Suppressor macrophage treated with lipopolysaccharide for 1 hour (primary cell): ENCODE measurements at regions not wholly inside any gene's neighbourhood (a gene's known extent, or its start where the extent isn't known, plus 50 kb on each side); places are given as distances from the start of the nearest gene placed in this dataset.

ENCODE experiments used
- DNase-seq, 3 donors: peaks; one replicate each; pipeline ENCODE4 v3.0.0-alpha.2; 2020 to 2022

DNA sequence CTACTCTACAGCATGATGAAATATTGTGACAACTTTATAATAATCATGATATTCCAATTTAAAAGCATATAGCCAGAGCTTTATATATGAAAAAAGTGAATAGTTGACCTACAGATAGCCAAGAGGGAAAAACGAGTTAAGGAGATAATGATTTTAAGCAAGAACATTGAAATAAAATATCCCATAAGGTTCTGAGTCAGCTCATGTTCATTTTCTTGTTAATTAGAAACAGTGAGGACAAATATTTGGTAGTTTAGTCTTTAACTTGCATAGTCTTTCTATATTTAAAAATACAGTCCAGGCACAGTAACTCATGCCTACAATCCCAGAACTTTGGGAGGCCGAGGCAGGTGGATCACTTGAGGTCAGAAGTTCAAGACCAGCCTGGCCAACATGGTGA, 55.8 kb upstream of the CDH6 start:
- no peak for DNase-seq

- no peak for DNase-seq
Observed at GRCh38 chr5:31135542-31135941, 57.9 kb upstream of the CDH6 start.

- peak in 2 of 3 donors; percentile 30 to 61 for DNase-seq
Observed at GRCh38 chr5:31133488-31133887, 60.0 kb upstream of the CDH6 start.

GRCh38 chr5:31131381-31131891, 62.0 kb upstream of the CDH6 start:
- DNase-seq, result peak; percentile 22 to 46 (median 28)

- DNase-seq, result no peak
Observed at GRCh38 chr5:31130676-31131075, 62.8 kb upstream of the CDH6 start.

DNA sequence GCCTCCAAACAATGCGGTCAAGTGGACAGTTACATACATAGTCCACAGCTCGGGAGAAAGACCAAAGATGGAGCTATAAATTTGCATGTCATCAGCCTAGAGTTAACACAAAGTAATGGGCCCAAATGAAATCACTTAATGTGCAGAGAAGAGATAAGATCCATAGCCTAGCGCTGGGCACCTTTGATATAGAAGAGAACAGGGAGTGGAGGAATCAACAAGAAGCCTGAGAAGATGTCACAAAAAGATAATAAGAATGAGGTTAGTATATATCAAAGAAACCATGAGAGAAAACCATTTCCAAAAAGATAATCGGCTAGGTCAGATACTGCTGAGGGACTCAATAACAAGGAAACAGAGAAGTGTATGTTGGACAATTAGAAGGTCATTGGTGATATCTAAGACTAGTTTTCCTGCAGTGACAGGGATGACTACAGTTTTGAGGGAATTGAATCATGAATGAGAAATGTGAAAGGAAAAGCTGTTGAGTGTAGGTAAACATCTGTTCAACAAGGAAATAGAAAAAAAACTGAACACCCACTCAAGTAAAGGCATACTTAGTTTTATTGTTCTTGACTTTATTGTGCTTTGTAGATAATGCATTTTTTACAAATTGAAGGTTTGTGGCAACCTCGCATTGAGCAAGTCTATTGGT, 68.7 kb upstream of the CDH6 start:
- DNase-seq, result no peak

GRCh38 chr5:31124026-31124425, 69.5 kb upstream of the CDH6 start:
- DNase-seq, result no peak

DNA sequence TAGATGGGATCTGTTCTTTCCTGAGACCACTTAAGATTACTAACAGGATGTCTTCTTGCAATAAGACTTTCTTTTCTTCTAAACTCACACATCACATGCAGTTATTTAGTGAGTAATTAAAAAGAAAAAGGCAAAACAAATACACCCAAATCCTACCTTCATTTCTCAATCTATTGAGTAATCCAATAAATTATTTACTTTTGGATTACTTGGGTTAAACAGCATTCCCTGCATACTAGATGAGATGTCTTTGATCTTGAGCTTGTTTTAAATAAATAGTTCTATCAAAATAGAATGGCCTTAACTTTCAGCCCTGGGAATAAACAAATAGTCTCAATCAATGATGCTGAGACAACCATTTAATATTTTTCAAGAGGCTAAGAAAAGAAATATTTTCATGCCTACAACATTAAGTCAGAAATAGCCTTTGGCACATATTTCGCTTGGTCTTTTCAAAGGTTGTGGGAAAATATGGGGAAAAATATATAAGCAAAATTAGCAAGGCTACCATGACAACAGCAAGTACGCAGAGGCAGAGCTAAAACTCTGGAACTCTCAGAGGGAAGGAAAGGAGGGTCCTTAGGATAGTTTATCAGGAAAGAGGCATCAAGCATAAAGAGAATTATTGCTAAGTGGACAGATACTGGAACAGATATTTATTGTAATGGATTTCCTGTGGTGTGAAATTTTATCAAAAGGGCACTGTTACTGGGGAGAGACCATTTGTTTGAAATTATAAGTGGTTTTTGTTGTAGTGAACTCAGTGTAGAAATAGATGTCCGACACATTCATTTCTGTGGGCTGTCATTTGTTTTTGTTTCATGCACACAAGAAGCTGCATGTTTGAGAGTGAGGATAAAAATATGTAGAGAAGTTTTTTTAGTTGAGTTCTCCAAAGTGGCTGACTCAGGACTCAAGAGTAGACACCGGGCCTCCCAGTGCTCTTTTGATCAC, 70.2 kb upstream of the CDH6 start:
- DNase-seq, result no peak

DNA sequence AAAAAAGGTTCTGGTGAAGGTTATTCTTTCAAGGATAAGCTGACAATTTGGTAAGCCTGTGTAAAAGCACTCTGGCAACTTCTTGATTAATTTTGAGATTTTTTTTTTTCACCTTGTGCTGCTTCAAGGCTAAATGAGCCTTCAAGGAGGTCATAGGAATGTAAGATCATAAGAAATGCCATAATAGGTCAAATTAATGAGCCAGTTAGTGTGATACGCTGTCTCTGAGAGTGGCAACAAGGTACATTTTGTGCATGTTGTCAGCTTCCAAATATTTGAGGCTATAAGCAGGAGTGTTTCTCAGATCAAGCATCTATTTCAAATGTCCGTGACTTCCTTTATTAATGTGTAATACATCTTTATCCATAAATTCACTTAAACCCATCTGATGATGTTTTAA, 72.3 kb upstream of the CDH6 start:
- no peak for DNase-seq

DNA sequence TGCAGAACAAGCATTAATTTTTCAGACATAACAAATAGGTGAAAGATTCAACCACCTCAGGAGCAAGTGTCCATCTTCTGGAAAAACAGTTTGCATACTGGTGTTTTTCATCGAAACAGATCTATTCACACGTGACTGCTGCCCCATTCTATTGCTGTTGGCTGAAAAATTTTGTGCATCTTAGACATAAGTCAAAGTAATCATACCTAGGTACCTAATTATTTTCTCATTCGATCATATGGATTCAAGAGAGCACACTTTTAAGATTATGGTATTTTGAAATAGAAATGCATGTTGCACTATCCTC, 72.9 kb upstream of the CDH6 start:
- DNase-seq, result no peak

DNA sequence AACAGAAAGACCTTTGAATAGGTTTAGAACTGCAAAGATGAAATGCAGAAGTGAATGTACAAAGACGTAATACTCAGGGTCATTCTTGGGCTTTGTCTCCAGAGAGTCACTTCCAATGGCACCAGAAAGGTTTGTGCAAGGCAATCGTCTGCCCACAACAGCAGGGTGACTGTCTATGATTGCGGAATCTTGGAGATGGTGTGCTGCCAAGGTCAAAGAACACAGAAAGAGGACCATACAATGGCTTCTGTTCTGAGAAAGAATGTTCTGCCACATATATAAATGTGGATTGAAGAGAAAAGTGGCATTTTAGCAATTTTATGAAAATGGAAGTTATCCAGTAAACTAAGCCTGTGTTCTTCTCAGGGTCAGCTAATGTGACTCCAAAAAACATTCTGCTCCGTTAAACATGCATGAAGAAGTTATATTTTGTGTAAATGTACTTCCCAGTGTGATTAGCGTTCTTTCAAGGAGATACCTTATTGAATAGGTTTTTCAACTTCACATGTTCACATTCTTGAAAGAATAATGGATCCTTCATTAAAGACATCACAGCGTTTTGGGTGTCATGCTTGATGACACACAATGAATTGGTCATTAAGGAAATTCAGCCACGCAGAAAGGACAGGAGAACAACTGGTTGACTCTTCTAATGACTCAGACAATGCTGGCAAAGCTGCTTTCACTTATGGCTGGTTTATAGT, 73.4 kb upstream of the CDH6 start:
- peak in 2 of 3 donors; percentile 12 to 32 for DNase-seq

DNA sequence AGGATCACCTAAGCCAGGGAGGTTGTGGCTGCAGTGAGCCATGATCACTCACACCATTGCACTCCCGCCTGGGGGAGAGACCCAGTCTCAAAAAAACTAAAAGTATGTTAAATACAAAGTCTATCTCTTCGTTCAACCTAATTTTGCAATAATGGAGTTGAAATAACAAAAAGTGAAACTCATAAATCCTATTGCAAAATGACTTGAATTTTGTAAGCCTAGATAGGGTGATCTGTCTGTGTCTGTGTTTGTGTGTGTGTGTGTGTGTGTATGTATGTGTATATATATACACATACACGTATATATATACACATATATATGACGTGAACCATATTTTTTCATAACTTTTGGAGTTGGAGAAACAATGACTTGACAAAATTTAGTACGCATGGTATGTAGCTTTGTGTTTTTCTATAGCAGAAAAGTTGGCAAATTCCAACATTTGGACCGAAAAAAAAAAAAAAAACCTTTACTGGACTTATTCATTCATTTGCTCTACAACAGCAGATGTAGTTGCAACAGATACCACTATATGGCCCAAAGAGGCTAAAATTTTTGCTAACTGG, 76.9 kb upstream of the CDH6 start:
- DNase-seq, result peak in 1 of 3 donors; percentile 7

DNA sequence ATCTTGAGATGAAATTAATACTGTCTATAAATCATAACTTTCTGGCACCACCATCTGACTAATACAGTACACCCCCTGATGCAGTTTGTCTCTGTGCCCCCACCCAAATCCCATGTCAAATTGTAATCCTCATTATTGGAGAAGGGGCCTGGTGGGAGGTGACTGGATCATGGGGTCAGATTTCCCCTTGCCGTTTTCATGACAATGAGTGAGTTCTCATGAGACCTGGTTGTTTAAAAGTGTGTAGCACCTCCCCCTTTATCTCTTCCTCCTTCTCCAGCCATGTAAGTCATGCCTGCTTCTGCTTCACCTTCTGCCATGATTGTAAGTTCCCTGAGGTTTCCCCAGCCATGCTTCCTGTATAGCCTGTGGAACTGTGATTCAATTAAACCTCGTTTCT, 78.7 kb upstream of the CDH6 start:
- no peak for DNase-seq

DNA sequence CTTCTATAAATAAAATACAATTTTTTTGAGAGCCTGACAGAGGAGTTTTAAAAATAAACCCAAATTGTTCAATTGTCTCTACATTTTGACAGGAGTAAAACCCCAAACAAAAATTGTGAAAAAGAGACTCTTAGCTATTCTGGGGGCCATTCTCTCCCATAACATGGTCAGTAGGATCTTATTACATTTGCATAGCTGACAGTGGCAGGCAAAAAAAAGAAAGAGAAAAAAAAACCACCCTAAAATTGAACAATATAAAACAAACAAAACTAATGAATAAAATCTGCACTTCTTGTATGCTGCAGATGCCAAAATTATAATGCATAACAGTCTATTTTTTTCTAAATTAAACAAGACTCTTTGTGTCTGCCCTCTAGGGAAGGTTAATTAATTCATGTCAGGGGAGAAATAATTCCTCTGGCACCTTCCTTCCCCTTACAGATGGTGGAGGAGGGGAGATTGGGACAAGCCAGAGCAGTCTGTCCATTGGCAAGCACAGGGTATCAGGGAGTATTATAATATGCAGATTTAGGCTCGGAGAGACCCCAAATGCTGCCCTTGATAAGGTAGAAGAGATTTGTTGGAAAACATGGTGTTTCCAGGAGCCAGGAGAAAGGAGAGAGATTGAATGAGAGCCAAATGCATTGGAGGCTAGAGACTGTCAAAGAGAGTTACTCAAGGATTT, 79.7 kb upstream of the CDH6 start:
- DNase-seq, result no peak

DNA sequence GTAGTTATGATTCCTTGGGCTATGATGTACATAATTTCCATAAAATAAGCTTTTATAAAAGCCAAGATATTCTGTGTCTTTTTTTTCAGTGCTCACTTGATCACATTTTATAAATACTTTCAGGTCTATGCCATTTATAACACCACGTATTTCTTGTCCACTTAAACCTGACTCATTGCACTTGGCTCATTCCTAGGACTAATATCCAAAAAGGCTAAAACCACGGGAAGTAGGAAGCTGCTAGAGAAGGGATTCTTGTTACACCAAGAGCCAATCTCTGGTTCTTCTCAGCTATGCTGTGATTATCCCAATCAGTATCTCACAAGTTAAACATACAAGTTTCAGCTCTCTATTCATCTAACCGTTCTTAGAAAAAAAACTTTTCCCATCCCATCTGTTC, 80.4 kb upstream of the CDH6 start:
- DNase-seq, result no peak

- no peak for DNase-seq
Observed at GRCh38 chr5:31107091-31107518, 86.4 kb upstream of the CDH6 start.

GRCh38 chr5:31106691-31107090, 86.8 kb upstream of the CDH6 start:
- DNase-seq, result no peak

- no peak for DNase-seq
Observed at GRCh38 chr5:31106278-31106677, 87.2 kb upstream of the CDH6 start.

DNA sequence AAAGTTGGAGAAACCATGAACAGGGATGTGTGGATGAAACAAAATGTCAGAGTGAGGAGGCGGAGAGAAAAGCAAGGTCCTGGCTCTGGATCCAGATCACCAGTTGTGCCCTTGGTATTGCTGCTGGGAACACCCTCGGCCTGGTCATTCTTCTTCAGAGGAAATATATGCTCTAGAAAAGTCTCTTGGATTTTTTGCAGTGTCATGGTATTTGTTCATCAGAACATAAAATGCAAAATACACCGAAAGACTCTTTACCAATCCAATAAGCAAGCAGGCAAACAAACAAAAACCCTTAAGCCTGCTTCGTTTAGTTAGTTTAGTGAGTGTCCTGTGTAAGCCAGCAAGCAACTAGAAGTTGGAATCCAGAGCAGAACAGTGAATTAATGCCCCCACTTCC, 88.7 kb upstream of the CDH6 start:
- no peak for DNase-seq

DNA sequence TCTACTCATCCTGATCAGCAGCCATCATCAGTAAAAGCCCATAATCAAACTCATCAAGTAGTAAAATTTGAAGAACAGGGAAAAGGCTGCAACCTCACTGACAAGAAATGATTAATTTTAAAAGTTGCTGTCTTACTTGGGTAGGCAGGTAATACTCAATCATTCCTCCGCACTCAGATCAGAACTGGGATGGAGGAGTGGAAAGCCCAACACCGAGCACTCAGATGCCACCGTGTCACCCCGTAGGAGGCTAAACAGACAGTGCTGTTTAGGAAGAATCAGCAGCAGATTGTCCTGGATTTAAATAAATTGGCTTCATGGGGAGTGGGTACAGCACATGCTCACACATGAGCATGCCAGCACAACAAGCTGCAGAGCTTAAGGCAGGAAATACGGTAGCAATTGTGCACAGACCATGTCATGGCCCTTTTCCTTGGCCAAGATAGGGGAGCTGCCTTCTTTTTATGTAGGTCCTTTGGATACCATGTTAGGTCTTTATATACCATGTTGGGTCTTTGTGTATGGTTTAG, 92.6 kb upstream of the CDH6 start:
- DNase-seq, result no peak

GRCh38 chr5:31100047-31100575, 93.4 kb upstream of the CDH6 start:
- DNase-seq, result no peak

GRCh38 chr5:31098811-31099210, 94.7 kb upstream of the CDH6 start:
- no peak for DNase-seq
